ENCODE measurements at regions not wholly inside any gene's neighbourhood (a gene's known extent, or its start where the extent isn't known, plus 50 kb on each side); places are given as distances from the start of the nearest gene placed in this dataset.

- DNase-seq (ENCODE audit: low read depth in 1 of 2, low spot score in 1 of 2), result no peak
Observed at GRCh38 chr11:87374038-87374807, 336.5 kb downstream of the TMEM135 start.

Data from activated T-helper 1 cell treated with anti-CD3 and anti-CD28 coated beads, Interleukin-2, amount 50 U/mL, for 16 hours (primary cell).